Astrocyte (in vitro differentiated cells and primary cell): ENCODE measurements at regions not wholly inside any gene's neighbourhood (a gene's known extent, or its start where the extent isn't known, plus 50 kb on each side); places are given as distances from the start of the nearest gene placed in this dataset.

Experiments
- DNase-seq: peaks from one replicate; pipeline ENCODE4 v3.0.0-alpha.2; 2010; ENCODE audit warnings: low read depth
- FAIRE-seq: peaks from 2 replicates; lab custom pipeline; 2011; peaks lifted over from hg19 to GRCh38; lab: Jason Lieb, UNC
- H2AFZ ChIP-seq: 2 replicates; pipeline ENCODE4 v1.6.0; 2012; ENCODE audit warnings: low read depth, low read length, inconsistent platforms
- H3K27ac ChIP-seq: 2 replicates; pipeline ENCODE4 v1.5.1; 2011; ENCODE audit warnings: low read depth, low read length, inconsistent platforms
- H3K27me3 ChIP-seq: 2 replicates; pipeline ENCODE4 v1.6.0; 2011; ENCODE audit warnings: low read length, inconsistent platforms; ENCODE audit not compliant: insufficient read depth
- H3K36me3 ChIP-seq: 2 replicates; pipeline ENCODE4 v1.5.1; 2011; ENCODE audit warnings: low read length, inconsistent platforms; ENCODE audit not compliant: insufficient read depth
- H3K4me1 ChIP-seq: 2 replicates; pipeline ENCODE4 v1.5.1; 2011; ENCODE audit warnings: low read length, inconsistent platforms; ENCODE audit not compliant: insufficient read depth
- H3K4me2 ChIP-seq: 2 replicates; pipeline ENCODE4 v1.6.0; 2012; ENCODE audit warnings: low read length, inconsistent platforms
- H3K4me3 ChIP-seq: 2 replicates; pipeline ENCODE4 v1.5.1; 2011; ENCODE audit warnings: low read depth, mild to moderate bottlenecking, low read length, inconsistent platforms; ENCODE audit not compliant: insufficient read depth
- H3K79me2 ChIP-seq: 2 replicates; pipeline ENCODE4 v1.6.0; 2012; ENCODE audit warnings: mild to moderate bottlenecking, low read length, inconsistent platforms; ENCODE audit not compliant: insufficient read depth
- H3K9ac ChIP-seq: 2 replicates; pipeline ENCODE4 v1.6.0; 2012; ENCODE audit warnings: mild to moderate bottlenecking, low read length, inconsistent platforms
- H3K9me3 ChIP-seq: 2 replicates; pipeline ENCODE4 v1.5.1; 2012; ENCODE audit warnings: low read depth, mild to moderate bottlenecking, low read length, inconsistent platforms; ENCODE audit not compliant: insufficient read depth
- H4K20me1 ChIP-seq: 2 replicates; pipeline ENCODE4 v1.6.0; 2012; ENCODE audit warnings: low read length, inconsistent platforms; ENCODE audit not compliant: insufficient read depth
- H3K27ac Mint-ChIP-seq: one replicate; pipeline ENCODE4 v1.8.0; 2021; ENCODE audit warnings: mild to moderate bottlenecking, mixed read lengths; ENCODE audit not compliant: unreplicated experiment
- H3K27me3 Mint-ChIP-seq: one replicate; pipeline ENCODE4 v1.8.0; 2021; ENCODE audit warnings: low read depth, mixed read lengths; ENCODE audit not compliant: unreplicated experiment
- H3K36me3 Mint-ChIP-seq: one replicate; pipeline ENCODE4 v1.8.0; 2021; ENCODE audit warnings: low read depth, mixed read lengths; ENCODE audit not compliant: unreplicated experiment
- H3K4me1 Mint-ChIP-seq: one replicate; pipeline ENCODE4 v1.8.0; 2021; ENCODE audit warnings: low read depth, mixed read lengths; ENCODE audit not compliant: unreplicated experiment
- H3K4me3 Mint-ChIP-seq: one replicate; pipeline ENCODE4 v1.8.0; 2021; ENCODE audit warnings: mild to moderate bottlenecking, moderate library complexity, mixed read lengths; ENCODE audit not compliant: unreplicated experiment
- H3K9me3 Mint-ChIP-seq: one replicate; pipeline ENCODE4 v1.8.0; 2021; ENCODE audit warnings: mild to moderate bottlenecking, mixed read lengths; ENCODE audit not compliant: unreplicated experiment
- CTCF ChIP-seq: IDR thresholded peaks from 2 replicates; pipeline ENCODE4 v1.5.1; 2011; ENCODE audit warnings: low read depth, mild to moderate bottlenecking, inconsistent platforms, low read length, moderate library complexity; ENCODE audit not compliant: insufficient read depth
- EZH2 ChIP-seq: IDR thresholded peaks from 2 replicates; pipeline ENCODE4 v1.6.1; 2012; ENCODE audit warnings: mild to moderate bottlenecking, low read length, inconsistent platforms; ENCODE audit not compliant: insufficient read depth

GRCh38 chr6:16966791-16967469 is 134.9 kb upstream of the STMND1 start:
- Histone ChIP-seq H3K27me3 (no peaks in the 10 kb centered on the region), H3K4me1 (peaks cover 11% of the 10 kb centered on the region), H3K9me3 (no peaks in the 10 kb centered on the region), H3K36me3 (no peaks in the 10 kb centered on the region), H2AFZ (no peak overlapping the region), H3K79me2 (no peaks in the 10 kb centered on the region), H3K9ac (no peak overlapping the region), H3K4me3 (no peak overlapping the region), H3K4me2 (no peak overlapping the region), H3K27ac (no peak overlapping the region), H4K20me1 (no peaks in the 10 kb centered on the region)
- Mint-ChIP-seq H3K4me1 (peaks cover 19% of the 10 kb centered on the region), H3K27ac (no peak overlapping the region), H3K4me3 (no peak overlapping the region), H3K36me3 (no peaks in the 10 kb centered on the region), H3K27me3 (peaks cover 9% of the 10 kb centered on the region), H3K9me3 (no peaks in the 10 kb centered on the region)
- DNase-seq (no peak), FAIRE-seq (no peak)
- TF ChIP-seq EZH2: no peak

- Histone ChIP-seq H3K36me3 (no peaks in the 10 kb centered on the region), H2AFZ (no peak overlapping the region), H3K4me1 (peaks cover 23% of the 10 kb centered on the region), H3K9me3 (no peaks in the 10 kb centered on the region), H3K9ac (no peak overlapping the region), H3K4me3 (no peak overlapping the region), H3K4me2 (no peak overlapping the region), H4K20me1 (no peaks in the 10 kb centered on the region), H3K27ac (no peak overlapping the region), H3K27me3 (no peaks in the 10 kb centered on the region), H3K79me2 (no peaks in the 10 kb centered on the region)
- H3K36me3 Mint-ChIP-seq: no peaks in the 10 kb centered on the region
- H3K9me3 Mint-ChIP-seq: no peaks in the 10 kb centered on the region
- peaks cover 2% of the 10 kb centered on the region for H3K27me3 Mint-ChIP-seq
- FAIRE-seq (no peak), DNase-seq (no peak)
- no peak overlapping the region for H3K27ac Mint-ChIP-seq
- H3K4me1 Mint-ChIP-seq: peaks cover 28% of the 10 kb centered on the region
- no peak overlapping the region for H3K4me3 Mint-ChIP-seq
- TF ChIP-seq EZH2: no peak
- no peak for TF ChIP-seq CTCF
Measured at GRCh38 chr6:16965689-16966088, 136.2 kb upstream of the STMND1 start.

GRCh38 chr6:16964553-16965499 is 137.0 kb upstream of the STMND1 start:
- Mint-ChIP-seq H3K4me3 (no peak overlapping the region), H3K27me3 (no peaks in the 10 kb centered on the region), H3K9me3 (no peaks in the 10 kb centered on the region), H3K4me1 (peaks cover 23% of the 10 kb centered on the region), H3K27ac (no peak overlapping the region), H3K36me3 (no peaks in the 10 kb centered on the region)
- TF ChIP-seq EZH2: no peak
- TF ChIP-seq CTCF: peak; percentile 88
- no peaks in the 10 kb centered on the region for H3K9me3 ChIP-seq
- peak; percentile 44 for DNase-seq
- H3K27me3 ChIP-seq: no peaks in the 10 kb centered on the region
- H3K36me3 ChIP-seq: no peaks in the 10 kb centered on the region
- H4K20me1 ChIP-seq: no peaks in the 10 kb centered on the region
- H3K4me2 ChIP-seq: peak overlapping the region; percentile 67
- no peak overlapping the region for H3K27ac ChIP-seq
- no peak overlapping the region for H3K4me3 ChIP-seq
- no peak for FAIRE-seq
- H3K4me1 ChIP-seq: peaks cover 23% of the 10 kb centered on the region
- peak overlapping the region; percentile 24 for H2AFZ ChIP-seq
- no peak overlapping the region for H3K9ac ChIP-seq
- no peaks in the 10 kb centered on the region for H3K79me2 ChIP-seq
